ENCODE measurements at regions not wholly inside any gene's neighbourhood (a gene's known extent, or its start where the extent isn't known, plus 50 kb on each side); places are given as distances from the start of the nearest gene placed in this dataset.

DNA sequence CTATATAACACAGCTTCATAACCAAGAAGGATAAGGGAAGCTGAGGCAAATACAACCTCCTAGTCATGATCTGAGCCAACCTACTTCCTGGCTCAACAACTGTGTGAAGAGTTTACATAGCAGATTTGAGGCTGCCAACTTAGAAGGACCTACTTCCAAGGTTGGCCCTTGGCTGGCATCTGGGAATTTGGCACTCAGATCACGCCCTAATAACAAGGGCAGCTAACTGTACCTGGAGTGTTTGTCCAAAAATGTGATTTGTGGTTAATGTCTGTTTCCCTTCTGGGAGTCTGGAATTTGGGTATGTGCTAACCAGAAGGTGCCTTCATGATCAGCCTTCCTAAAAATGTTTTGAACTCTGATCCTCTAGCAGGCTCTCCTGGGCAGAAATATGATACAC lies 287.2 kb downstream of the CAAP1 start:
- TF ChIP-seq POLR2A (IDR thresholded peaks at IDR 0.05; ENCODE audit: low read depth, low read length) = no peak
- FAIRE-seq (no peak), DNase-seq (ENCODE audit: insufficient read length, low spot score) (no peak)

DNA sequence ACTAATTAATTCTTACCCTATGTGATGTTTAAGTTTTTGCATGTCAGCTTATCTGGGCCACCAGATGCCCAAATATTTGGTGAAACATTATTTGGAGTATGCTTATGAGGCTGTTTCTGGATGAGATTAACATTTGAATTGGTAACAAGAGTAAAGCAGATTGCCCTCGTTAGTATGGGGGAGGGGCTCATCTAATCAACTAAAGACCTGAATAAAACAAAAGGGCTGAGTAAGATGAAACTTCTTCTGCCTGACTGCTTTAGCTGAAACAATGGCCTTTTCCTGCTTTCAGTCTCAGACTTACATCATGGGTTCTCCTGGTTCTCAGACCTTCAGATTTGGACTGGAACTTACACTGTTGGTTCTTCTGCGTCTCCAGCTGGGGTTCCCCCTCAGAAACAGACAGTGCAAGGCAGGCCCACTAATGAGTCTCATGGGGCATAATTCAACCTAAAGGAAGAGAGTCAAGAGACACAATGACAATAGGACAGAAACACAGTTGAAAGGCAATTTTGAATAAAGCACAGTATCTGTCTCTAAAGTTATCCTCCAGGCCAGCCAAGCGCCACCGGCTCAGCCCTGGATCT lies 288.4 kb downstream of the CAAP1 start:
- FAIRE-seq (no peak), DNase-seq (ENCODE audit: insufficient read length, low spot score) (no peak)
- no peak for TF ChIP-seq POLR2A (IDR thresholded peaks at IDR 0.05; ENCODE audit: low read depth, low read length)

- TF ChIP-seq POLR2A (IDR thresholded peaks at IDR 0.05; ENCODE audit: low read depth, low read length) = no peak
- DNase-seq (ENCODE audit: insufficient read length, low spot score) (no peak), FAIRE-seq (no peak)
Observed at GRCh38 chr9:26603617-26604016, 289.0 kb downstream of the CAAP1 start.

GRCh38 chr9:26597542-26598149 lies 295.0 kb downstream of the CAAP1 start:
- FAIRE-seq (no peak), DNase-seq (ENCODE audit: insufficient read length, low spot score) (no peak)
- TF ChIP-seq POLR2A (IDR thresholded peaks at IDR 0.05; ENCODE audit: low read depth, low read length) = no peak

DNA sequence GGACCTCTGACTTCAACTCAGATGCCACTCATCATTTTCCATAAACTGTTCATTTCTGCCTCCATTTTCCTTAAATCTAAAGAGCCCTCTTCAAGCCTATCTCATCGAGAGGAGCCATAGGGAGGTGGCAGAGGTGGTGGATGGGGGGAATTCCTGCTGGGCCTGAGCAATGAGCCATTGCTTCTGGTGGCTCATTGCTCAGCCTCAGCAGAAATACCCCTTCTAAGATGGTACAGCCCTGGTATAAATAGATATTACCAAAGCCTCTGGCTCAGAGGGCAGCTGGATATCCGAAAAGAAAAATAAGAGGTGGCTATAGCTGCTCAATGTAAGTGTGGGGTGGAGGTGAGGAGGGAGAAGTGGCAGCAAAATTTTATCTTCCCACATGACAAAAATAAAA lies 313.5 kb downstream of the CAAP1 start:
- TF ChIP-seq POLR2A (IDR thresholded peaks at IDR 0.05; ENCODE audit: low read depth, low read length) = no peak
- DNase-seq (ENCODE audit: insufficient read length, low spot score) (no peak), FAIRE-seq (no peak)

DNA sequence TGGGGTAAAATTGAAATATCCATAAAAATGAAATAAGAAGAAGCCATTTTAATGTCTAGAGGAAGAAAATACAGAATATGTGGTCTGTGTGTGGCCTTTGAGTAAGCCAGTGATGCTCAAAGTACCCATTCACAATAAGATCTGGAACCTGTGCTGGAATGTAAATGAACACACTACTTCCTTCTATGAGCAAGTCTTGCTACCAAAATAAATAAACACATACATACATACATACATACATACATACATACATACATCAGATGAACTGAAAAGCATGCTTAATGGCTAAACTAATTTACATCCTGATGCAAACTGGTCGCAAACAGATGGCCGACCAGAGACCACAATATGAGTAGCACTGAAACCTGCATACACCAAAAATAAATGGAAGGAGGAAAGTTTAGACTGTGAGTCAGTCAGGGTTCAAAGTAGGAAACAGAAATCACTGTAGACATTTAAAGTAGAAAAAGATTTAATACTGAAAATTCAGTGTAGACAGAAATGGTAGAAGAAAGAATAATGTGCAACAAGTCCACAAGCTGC lies 317.6 kb downstream of the CAAP1 start:
- no peak for TF ChIP-seq POLR2A (IDR thresholded peaks at IDR 0.05; ENCODE audit: low read depth, low read length)
- FAIRE-seq (no peak), DNase-seq (ENCODE audit: insufficient read length, low spot score) (no peak)

DNA sequence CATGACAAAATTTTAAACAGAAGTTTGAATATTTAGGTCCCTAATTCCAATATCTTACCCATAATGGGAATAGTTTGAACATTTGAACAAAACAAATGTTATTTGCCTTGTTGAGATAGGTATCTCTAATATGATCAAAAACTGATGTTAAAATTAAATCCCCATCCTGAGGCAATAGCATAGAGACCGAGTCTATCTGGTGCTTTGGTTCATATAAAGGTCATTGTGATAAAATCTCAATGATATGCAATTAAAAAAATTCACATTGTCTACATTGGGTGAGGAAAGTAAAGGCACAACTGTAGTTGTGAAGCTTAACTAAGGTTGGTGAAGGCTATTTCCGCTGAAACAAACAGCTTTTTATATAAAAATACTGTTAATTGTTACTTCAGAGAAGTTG lies 318.3 kb downstream of the CAAP1 start:
- DNase-seq (ENCODE audit: insufficient read length, low spot score) = no peak
- no peak for TF ChIP-seq POLR2A (IDR thresholded peaks at IDR 0.05; ENCODE audit: low read depth, low read length)
- no peak for FAIRE-seq

DNA sequence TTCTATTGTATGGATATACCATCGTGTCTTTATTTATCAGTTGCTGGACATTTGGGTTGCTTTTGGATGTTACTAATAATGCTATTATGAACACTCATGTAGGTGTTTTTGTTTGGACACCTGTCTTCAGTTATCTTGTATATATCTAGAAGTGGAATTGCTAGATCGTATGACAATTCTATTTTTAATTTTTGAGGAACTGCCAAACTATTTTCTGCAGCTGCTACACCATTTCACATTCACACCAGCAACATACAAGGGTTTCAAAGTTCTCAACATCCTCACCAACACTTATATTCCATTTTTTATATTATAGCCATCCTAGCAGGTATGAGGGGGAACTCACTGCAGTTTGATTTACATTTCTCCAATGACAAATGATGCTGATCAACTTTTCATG lies 324.6 kb downstream of the CAAP1 start:
- TF ChIP-seq POLR2A (IDR thresholded peaks at IDR 0.05; ENCODE audit: low read depth, low read length) = no peak
- FAIRE-seq (no peak), DNase-seq (ENCODE audit: insufficient read length, low spot score) (no peak)

GRCh38 chr9:26566141-26566540 lies 326.5 kb downstream of the CAAP1 start:
- DNase-seq (ENCODE audit: insufficient read length, low spot score) (no peak), FAIRE-seq (no peak)
- no peak for TF ChIP-seq POLR2A (IDR thresholded peaks at IDR 0.05; ENCODE audit: low read depth, low read length)

- DNase-seq (ENCODE audit: insufficient read length, low spot score) (no peak), FAIRE-seq (no peak)
Observed at GRCh38 chr9:26565118-26565517, 327.5 kb downstream of the CAAP1 start.

DNA sequence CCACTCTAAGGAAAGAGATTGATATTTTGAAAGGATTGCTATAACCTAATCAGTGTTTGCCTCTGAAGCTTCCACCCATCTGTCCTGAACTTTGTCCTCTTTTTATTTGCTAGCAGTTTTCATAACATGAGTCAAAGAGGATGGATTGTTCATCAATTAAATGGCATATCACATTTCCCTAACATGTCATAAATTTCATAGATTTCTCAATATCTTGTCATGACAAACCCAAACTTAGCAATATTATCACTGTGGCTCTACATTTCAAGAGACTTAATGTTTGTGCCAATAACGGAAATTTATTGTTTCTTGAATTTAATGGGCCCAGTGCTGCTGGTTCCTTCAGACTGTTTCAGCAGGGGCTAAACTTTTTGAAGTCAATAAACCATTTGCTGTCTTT lies 330.3 kb downstream of the CAAP1 start:
- DNase-seq (ENCODE audit: insufficient read length, low spot score) = no peak
- no peak for TF ChIP-seq POLR2A (IDR thresholded peaks at IDR 0.05; ENCODE audit: low read depth, low read length)
- FAIRE-seq = no peak

More at GRCh38 chr9:26565118-26565517, 327.5 kb downstream of the CAAP1 start:
- TF ChIP-seq POLR2A (IDR thresholded peaks at IDR 0.05; ENCODE audit: low read depth, low read length) = no peak

GRCh38 chr9:26561928-26562327 lies 330.7 kb downstream of the CAAP1 start:
- FAIRE-seq = no peak
- TF ChIP-seq POLR2A (IDR thresholded peaks at IDR 0.05; ENCODE audit: low read depth, low read length) = no peak

GRCh38 chr9:26559506-26559905 lies 333.1 kb downstream of the CAAP1 start:
- DNase-seq (ENCODE audit: insufficient read length, low spot score) (no peak), FAIRE-seq (no peak)
- no peak for TF ChIP-seq POLR2A (IDR thresholded peaks at IDR 0.05; ENCODE audit: low read depth, low read length)

More at GRCh38 chr9:26561928-26562327, 330.7 kb downstream of the CAAP1 start:
- no peak for DNase-seq (ENCODE audit: insufficient read length, low spot score)

GRCh38 chr9:26551971-26552370 lies 340.6 kb downstream of the CAAP1 start:
- TF ChIP-seq POLR2A (IDR thresholded peaks at IDR 0.05; ENCODE audit: low read depth, low read length) = no peak
- no peak for DNase-seq (ENCODE audit: insufficient read length, low spot score)
- no peak for FAIRE-seq

GRCh38 chr9:26551451-26551850 lies 341.2 kb downstream of the CAAP1 start:
- no peak for DNase-seq (ENCODE audit: insufficient read length, low spot score)
- FAIRE-seq = no peak
- TF ChIP-seq POLR2A (IDR thresholded peaks at IDR 0.05; ENCODE audit: low read depth, low read length) = no peak
